ENCODE measurements at regions not wholly inside any gene's neighbourhood (a gene's known extent, or its start where the extent isn't known, plus 50 kb on each side); places are given as distances from the start of the nearest gene placed in this dataset.

DNA sequence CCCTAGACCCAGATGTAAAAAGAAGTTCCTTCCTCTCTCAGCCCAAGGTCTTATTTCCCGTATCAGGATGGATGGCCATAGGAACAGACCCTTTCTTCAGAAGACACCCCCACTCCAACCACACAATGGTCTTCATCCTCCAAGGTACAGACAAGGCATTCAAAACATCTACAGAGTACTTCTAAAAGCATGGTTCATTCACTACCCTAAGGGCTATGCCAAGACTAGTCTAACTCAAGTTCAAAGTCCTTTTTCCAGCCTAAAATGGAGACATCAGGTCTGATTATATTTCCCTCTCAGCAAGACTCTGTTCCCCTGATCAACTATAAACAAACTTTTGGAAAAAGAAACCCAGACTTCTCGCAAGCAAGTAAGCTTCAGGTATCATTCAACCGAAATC lies 388.9 kb downstream of the NPIPA8 start:
- no peaks in the 10 kb centered on the region for H3K36me3 ChIP-seq (ENCODE audit: control insufficient read depth in 2 of 2, insufficient read depth in 1 of 2, low read length in 2 of 2)
- no peaks in the 10 kb centered on the region for H3K9me3 ChIP-seq (ENCODE audit: control insufficient read depth, insufficient read depth, low read depth, low read length)
- H3K4me1 ChIP-seq (ENCODE audit: control insufficient read depth, insufficient read depth, low read length) = no peaks in the 10 kb centered on the region
- CTCF ChIA-PET = no interaction called here
- TF ChIP-seq ZNF37A (tag by site-specific recombination; IDR thresholded peaks at IDR 0.05) (no peak), ZNF132 (tag by site-specific recombination; IDR thresholded peaks at IDR 0.05; ENCODE audit: borderline replicate concordance) (no peak), HOXD13 (CRISPR knock-in tag; IDR thresholded peaks at IDR 0.05; ENCODE audit: borderline replicate concordance) (no peak), ZFP69B (tag by site-specific recombination; IDR thresholded peaks at IDR 0.05) (no peak), ZNF664 (tag by site-specific recombination; IDR thresholded peaks at IDR 0.05) (no peak), ZNF426 (tag by site-specific recombination; IDR thresholded peaks at IDR 0.05) (no peak), ZNF302 (tag by site-specific recombination; IDR thresholded peaks at IDR 0.05; ENCODE audit: low read depth) (no peak)
- TF ChIP-seq, protein P1, sequence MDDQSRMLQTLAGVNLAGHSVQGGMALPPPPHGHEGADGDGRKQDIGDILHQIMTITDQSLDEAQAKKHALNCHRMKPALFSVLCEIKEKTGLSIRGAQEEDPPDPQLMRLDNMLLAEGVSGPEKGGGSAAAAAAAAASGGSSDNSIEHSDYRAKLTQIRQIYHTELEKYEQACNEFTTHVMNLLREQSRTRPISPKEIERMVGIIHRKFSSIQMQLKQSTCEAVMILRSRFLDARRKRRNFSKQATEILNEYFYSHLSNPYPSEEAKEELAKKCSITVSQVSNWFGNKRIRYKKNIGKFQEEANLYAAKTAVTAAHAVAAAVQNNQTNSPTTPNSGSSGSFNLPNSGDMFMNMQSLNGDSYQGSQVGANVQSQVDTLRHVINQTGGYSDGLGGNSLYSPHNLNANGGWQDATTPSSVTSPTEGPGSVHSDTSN (CRISPR knock-in tag; IDR thresholded peaks at IDR 0.05) = no peak
- POLR2A ChIA-PET = no interaction called here
- no peak overlapping the region for H3K4me3 ChIP-seq (ENCODE audit: low read depth, low read length)
- H3K27ac ChIP-seq (ENCODE audit: extremely low read depth, low read depth, low read length) = no peak overlapping the region

DNA sequence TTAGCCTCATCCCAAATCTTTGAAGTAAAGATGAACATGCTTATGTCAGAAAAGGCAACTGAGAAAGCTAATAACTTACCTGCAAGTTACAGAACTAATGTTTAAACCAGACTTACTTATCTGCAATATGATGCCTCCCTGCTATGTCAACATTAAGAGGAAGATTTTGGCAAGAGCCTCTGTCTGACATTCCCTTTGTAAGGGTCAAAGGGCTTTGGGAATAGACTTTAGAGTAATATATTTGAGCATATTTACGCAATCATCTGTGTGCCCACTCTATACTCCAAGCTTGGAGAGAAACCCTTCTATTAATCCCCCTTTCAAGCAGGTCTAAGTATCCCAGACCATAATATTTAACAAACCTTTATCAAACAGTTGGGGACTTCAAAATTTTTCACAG lies 389.4 kb downstream of the NPIPA8 start:
- no peak overlapping the region for H3K27ac ChIP-seq (ENCODE audit: extremely low read depth, low read depth, low read length)
- ChIA-PET CTCF (no interaction called here), POLR2A (no interaction called here)
- TF ChIP-seq ZFP69B (tag by site-specific recombination; IDR thresholded peaks at IDR 0.05) (no peak), ZNF132 (tag by site-specific recombination; IDR thresholded peaks at IDR 0.05; ENCODE audit: borderline replicate concordance) (no peak), ZNF114 (tag by site-specific recombination; IDR thresholded peaks at IDR 0.05) (no peak), ZNF664 (tag by site-specific recombination; IDR thresholded peaks at IDR 0.05) (no peak), ZNF2 (tag by site-specific recombination; IDR thresholded peaks at IDR 0.05) (no peak), ZNF121 (tag by site-specific recombination; IDR thresholded peaks at IDR 0.05) (no peak), ZNF600 (tag by site-specific recombination; IDR thresholded peaks at IDR 0.05) (no peak), ZEB2 (tag by site-specific recombination; IDR thresholded peaks at IDR 0.05) (no peak), MZF1 (tag by site-specific recombination; IDR thresholded peaks at IDR 0.05; ENCODE audit: borderline replicate concordance) (no peak), ZNF768 (tag by site-specific recombination; IDR thresholded peaks at IDR 0.05) (no peak), SP2 (tag by site-specific recombination; IDR thresholded peaks at IDR 0.05) (no peak), ZFP3 (tag by site-specific recombination; IDR thresholded peaks at IDR 0.05; ENCODE audit: low read depth) (no peak), ZNF37A (tag by site-specific recombination; IDR thresholded peaks at IDR 0.05) (no peak), ZNF202 (tag by site-specific recombination; IDR thresholded peaks at IDR 0.05; ENCODE audit: borderline replicate concordance) (no peak), ZNF324 (tag by site-specific recombination; IDR thresholded peaks at IDR 0.05) (no peak), ZSCAN23 (tag by site-specific recombination; IDR thresholded peaks at IDR 0.05) (no peak)
- TF ChIP-seq, protein P2, sequence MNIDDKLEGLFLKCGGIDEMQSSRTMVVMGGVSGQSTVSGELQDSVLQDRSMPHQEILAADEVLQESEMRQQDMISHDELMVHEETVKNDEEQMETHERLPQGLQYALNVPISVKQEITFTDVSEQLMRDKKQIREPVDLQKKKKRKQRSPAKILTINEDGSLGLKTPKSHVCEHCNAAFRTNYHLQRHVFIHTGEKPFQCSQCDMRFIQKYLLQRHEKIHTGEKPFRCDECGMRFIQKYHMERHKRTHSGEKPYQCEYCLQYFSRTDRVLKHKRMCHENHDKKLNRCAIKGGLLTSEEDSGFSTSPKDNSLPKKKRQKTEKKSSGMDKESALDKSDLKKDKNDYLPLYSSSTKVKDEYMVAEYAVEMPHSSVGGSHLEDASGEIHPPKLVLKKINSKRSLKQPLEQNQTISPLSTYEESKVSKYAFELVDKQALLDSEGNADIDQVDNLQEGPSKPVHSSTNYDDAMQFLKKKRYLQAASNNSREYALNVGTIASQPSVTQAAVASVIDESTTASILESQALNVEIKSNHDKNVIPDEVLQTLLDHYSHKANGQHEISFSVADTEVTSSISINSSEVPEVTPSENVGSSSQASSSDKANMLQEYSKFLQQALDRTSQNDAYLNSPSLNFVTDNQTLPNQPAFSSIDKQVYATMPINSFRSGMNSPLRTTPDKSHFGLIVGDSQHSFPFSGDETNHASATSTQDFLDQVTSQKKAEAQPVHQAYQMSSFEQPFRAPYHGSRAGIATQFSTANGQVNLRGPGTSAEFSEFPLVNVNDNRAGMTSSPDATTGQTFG (tag by site-specific recombination; IDR thresholded peaks at IDR 0.05; ENCODE audit: borderline replicate concordance) = no peak
- H3K9me3 ChIP-seq (ENCODE audit: control insufficient read depth, insufficient read depth, low read depth, low read length) = no peaks in the 10 kb centered on the region
- H3K36me3 ChIP-seq (ENCODE audit: control insufficient read depth in 2 of 2, insufficient read depth in 1 of 2, low read length in 2 of 2) = no peaks in the 10 kb centered on the region
- H3K4me3 ChIP-seq (ENCODE audit: low read depth, low read length) = no peak overlapping the region
- no peaks in the 10 kb centered on the region for H3K4me1 ChIP-seq (ENCODE audit: control insufficient read depth, insufficient read depth, low read length)
